Activated CD4-positive, alpha-beta T cell treated with anti-CD3 and anti-CD28 coated beads, Interleukin-2, amount 50 U/mL, for 24 hours (primary cell): ENCODE measurements at regions not wholly inside any gene's neighbourhood (a gene's known extent, or its start where the extent isn't known, plus 50 kb on each side); places are given as distances from the start of the nearest gene placed in this dataset.

ENCODE experiments used
- DNase-seq, 2 donors: peaks; one replicate each; pipeline ENCODE4 v3.0.0-alpha.2; 2020; ENCODE audit warnings: low read depth in 1 of 2, low spot score in 1 of 2

GRCh38 chr2:81901017-81901416, 1596.5 kb upstream of the LRRTM1 start:
- no peak for DNase-seq

- no peak for DNase-seq
These were observed 1591.2 kb upstream of the LRRTM1 start for GRCh38 chr2:81895620-81896250.

GRCh38 chr2:81894451-81894990, 1590.0 kb upstream of the LRRTM1 start:
- DNase-seq = no peak

- no peak for DNase-seq
These were observed 1572.1 kb upstream of the LRRTM1 start for GRCh38 chr2:81876624-81877023.

GRCh38 chr2:81872006-81872405, 1567.5 kb upstream of the LRRTM1 start:
- no peak for DNase-seq

- DNase-seq = no peak
These were observed 1565.6 kb upstream of the LRRTM1 start for GRCh38 chr2:81870119-81870518.

GRCh38 chr2:81858998-81859397, 1554.4 kb upstream of the LRRTM1 start:
- no peak for DNase-seq

- DNase-seq = no peak
These were observed 1548.8 kb upstream of the LRRTM1 start for GRCh38 chr2:81853341-81853740.

GRCh38 chr2:81852651-81853050, 1548.1 kb upstream of the LRRTM1 start:
- no peak for DNase-seq

GRCh38 chr2:81839780-81840179, 1535.2 kb upstream of the LRRTM1 start:
- DNase-seq = no peak

- DNase-seq = no peak
These were observed 1530.9 kb upstream of the LRRTM1 start for GRCh38 chr2:81835321-81836000.

GRCh38 chr2:81786811-81787210, 1482.3 kb upstream of the LRRTM1 start:
- DNase-seq = no peak

- DNase-seq = no peak
These were observed 1462.8 kb upstream of the LRRTM1 start for GRCh38 chr2:81767187-81767912.

- DNase-seq = no peak
These were observed 1443.0 kb upstream of the LRRTM1 start for GRCh38 chr2:81747481-81748070.

- no peak for DNase-seq
These were observed 1435.4 kb upstream of the LRRTM1 start for GRCh38 chr2:81739966-81740365.

GRCh38 chr2:81734981-81735380, 1430.4 kb upstream of the LRRTM1 start:
- DNase-seq = no peak

- DNase-seq = no peak
These were observed 1410.3 kb upstream of the LRRTM1 start for GRCh38 chr2:81714817-81715216.

- no peak for DNase-seq
These were observed 1402.3 kb upstream of the LRRTM1 start for GRCh38 chr2:81706856-81707255.

- DNase-seq = no peak
These were observed 1399.3 kb upstream of the LRRTM1 start for GRCh38 chr2:81703831-81704230.

GRCh38 chr2:81692566-81692965, 1388.0 kb upstream of the LRRTM1 start:
- no peak for DNase-seq

- no peak for DNase-seq
These were observed 1371.1 kb upstream of the LRRTM1 start for GRCh38 chr2:81675641-81676040.

GRCh38 chr2:81672923-81673322, 1368.4 kb upstream of the LRRTM1 start:
- DNase-seq = no peak
